GM18951 (cell line): ENCODE measurements at regions not wholly inside any gene's neighbourhood (a gene's known extent, or its start where the extent isn't known, plus 50 kb on each side); places are given as distances from the start of the nearest gene placed in this dataset.
"Not testable (repeated sequence)": the region's sequence is repeated elsewhere in the genome, so short reads cannot be mapped to it uniquely, and the experiment has no call there.

ENCODE experiments used
- POLR2A ChIP-seq: IDR thresholded peaks from 4 replicates; pipeline ENCODE4 v1.6.1; 2011; ENCODE audit warnings: mild to moderate bottlenecking; ENCODE audit not compliant: insufficient read length, insufficient read depth; ENCODE audit errors: extremely low read depth
- in situ Hi-C: fragments of 300-500 bp; cut with MboI; formaldehyde crosslinking; loops from one replicate; pipeline ENCODE4 v1.12.0; 2022; ENCODE audit warnings: low sequenced_read_pairs, mixed read lengths, inconsistent platforms; ENCODE audit not compliant: unreplicated experiment

- in situ Hi-C loops: no loop called here
- no peak for TF ChIP-seq POLR2A
Observed at GRCh38 chr9:68629042-68629441, 76.0 kb upstream of the PIP5K1B start.

GRCh38 chr9:68631811-68632210 lies 73.2 kb upstream of the PIP5K1B start:
- in situ Hi-C loops: no loop called here
- no peak for TF ChIP-seq POLR2A

DNA sequence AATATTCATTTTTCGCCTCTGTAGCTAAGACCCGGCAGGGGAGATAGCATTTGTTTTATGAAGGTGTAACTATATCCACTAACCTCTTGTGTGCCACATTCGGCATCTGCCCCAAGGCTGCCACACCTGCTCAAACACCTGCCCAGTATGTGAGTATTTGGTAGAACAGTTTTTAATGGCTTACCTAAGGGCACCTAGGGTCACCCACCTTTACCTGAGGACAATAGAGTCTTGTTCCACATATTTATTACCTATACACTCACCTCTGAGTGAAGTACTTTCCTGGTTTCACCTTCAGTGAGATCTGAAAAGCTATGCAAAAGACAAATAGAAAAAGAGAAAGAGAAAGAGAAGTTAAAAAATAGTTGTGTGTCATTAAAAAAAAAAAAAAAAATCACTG lies 68.0 kb upstream of the PIP5K1B start:
- no peak for TF ChIP-seq POLR2A
- in situ Hi-C loops: no loop called here

GRCh38 chr9:68639261-68639660 lies 65.8 kb upstream of the PIP5K1B start:
- in situ Hi-C loops: not testable (repeated sequence)

DNA sequence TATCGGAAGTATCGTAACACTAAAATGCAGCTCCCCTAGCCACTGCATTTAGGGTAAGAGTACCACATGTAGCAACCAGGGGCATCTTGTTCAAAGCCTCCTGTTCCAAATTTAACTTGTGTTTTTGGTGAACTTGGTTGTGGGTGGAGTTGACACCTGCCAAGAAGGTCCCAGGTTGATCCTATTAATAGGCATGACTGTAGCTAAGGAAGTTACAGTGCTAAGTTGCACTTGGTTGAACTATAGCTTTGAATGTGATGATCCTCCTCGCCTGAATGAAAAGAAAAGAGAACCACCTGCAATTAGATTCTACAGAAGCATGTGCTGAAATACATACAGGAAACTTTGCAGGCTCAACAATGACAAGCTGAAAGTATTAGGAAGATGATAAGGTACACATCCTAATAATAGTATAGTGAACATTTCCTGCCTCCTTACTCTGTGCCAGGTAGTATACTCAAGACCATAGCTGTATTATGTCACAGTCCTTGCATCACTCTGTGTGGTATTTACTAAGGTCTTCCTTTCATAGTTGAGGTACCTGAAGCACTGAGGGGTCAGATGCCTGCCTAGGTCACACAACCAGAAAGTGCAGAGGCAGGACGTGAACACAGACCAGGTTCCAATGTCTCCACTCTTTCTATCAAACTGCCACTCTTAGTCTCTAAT lies 64.5 kb upstream of the PIP5K1B start:
- TF ChIP-seq POLR2A: no peak
- in situ Hi-C loops: no loop called here

DNA sequence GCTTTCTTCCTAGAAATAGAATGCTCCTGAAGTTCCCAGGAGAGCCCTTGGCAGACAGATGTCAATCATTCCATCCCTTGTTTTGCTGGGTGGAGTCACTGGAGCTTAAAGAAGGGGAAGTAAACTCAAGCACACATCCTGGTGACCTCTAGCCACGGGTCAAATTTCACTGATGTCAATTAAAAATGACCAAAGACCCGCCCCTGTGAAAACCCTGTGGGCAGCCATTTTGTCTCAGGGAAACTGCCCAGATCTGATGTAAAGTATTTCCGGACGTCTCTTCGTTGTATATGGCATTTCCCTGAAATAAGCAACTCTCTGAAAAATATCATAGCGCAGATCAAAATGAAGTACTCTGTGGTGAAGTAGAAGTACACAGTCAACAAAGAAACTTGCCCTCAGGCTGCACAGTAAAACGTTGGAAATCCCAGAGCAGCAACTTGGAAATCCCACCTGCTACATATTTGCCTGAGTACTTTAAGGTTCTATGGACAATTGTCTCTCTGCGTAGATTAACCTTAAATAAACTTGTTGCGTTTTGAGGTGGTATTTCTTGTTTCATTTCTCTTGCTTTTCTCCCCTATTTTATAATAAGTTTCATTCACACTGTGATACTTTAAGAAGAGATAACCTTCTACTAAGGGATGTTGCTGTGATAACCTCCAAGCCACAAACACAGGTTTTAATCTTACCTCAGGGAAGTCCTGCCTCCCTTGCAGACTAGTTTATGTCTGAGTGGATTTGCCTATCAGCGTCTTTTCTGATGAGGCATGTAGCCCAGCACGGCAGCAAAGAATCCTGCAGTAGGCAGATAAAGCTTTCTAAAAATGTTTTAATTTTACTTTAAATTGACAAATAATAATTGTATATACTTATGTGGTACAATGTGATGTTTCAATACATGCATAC lies 60.9 kb upstream of the PIP5K1B start:
- in situ Hi-C loops: no loop called here
- peak; percentile 29 for TF ChIP-seq POLR2A

DNA sequence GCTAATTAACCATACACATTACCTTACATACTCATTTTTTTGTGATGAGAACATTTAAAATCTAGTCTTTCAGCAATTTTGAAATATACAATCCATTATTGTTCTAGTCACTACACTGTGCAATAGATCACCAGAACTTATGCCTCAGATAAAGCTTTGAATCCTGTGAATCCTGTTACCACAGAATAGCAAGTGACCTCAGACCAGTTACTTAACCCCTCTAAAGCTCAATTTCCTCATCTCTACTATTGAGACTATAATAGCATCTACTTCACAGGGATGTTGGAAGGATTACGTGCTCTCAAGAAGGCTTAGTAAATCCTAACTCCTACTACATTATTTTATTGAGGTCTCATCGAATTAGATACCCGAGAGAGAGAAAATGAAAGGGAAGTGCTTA lies 60.2 kb upstream of the PIP5K1B start:
- TF ChIP-seq POLR2A: no peak
- in situ Hi-C loops: no loop called here

DNA sequence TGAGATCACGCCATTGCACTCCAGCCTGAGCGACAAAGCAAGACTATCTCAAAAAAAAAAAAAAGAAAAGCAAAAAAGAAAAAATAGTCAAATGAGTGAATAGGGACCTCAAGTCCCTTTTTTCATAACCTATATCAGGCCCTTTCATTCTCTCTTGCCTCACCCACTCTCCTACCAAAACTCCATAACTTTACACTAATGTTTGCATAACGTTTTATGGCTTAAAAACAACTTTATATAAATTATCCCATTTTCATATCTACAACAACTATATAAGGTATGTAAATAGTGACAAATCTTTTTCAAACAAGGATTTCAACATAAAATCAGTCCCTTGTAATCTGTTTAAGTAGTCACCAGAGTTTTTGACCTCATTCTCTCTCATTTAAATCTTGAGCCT lies 56.9 kb upstream of the PIP5K1B start:
- no peak for TF ChIP-seq POLR2A
- in situ Hi-C loops: no loop called here

- no peak for TF ChIP-seq POLR2A
- in situ Hi-C loops: no loop called here
Observed at GRCh38 chr9:68648971-68649370, 56.1 kb upstream of the PIP5K1B start.

- in situ Hi-C loops: no loop called here
- TF ChIP-seq POLR2A: no peak
Observed at GRCh38 chr9:68651280-68651893, 53.7 kb upstream of the PIP5K1B start.

- in situ Hi-C loops: no loop called here
- TF ChIP-seq POLR2A: no peak
Observed at GRCh38 chr9:68653141-68653595, 51.9 kb upstream of the PIP5K1B start.

- in situ Hi-C loops: no loop called here
Observed at GRCh38 chr9:68654075-68654474, 51.0 kb upstream of the PIP5K1B start.

More at GRCh38 chr9:68654075-68654474, 51.0 kb upstream of the PIP5K1B start:
- no peak for TF ChIP-seq POLR2A
